Stomach (tissue), 4 donors: ENCODE measurements at regions not wholly inside any gene's neighbourhood (a gene's known extent, or its start where the extent isn't known, plus 50 kb on each side); places are given as distances from the start of the nearest gene placed in this dataset.

ENCODE experiments used
- CTCF ChIP-seq, 7 experiments: fragments of 450-650 bp in 4 of 7; fragments of 200-600 bp in 3 of 7; sonication (generic) in 3 of 7; IDR thresholded peaks; one replicate each; pipeline ENCODE4 v1.5.1; 2016 to 2019; ENCODE audit warnings: antibody characterized with exemption in 7 of 7, control low read depth in 2 of 7, mild to moderate bottlenecking in 1 of 7
- EP300 ChIP-seq: sonication (generic); formaldehyde crosslinking; IDR thresholded peaks from one replicate; pipeline ENCODE4 v1.6.1; 2017; ENCODE audit warnings: antibody characterized with exemption
- POLR2A ChIP-seq, 4 donors: fragments of 450-650 bp; IDR thresholded peaks; one replicate each; pipeline ENCODE4 v1.6.1; 2016; ENCODE audit warnings: antibody characterized with exemption in 4 of 4, control low read depth in 2 of 4, mild to moderate bottlenecking in 1 of 4, moderate library complexity in 1 of 4
- POLR2AphosphoS5 ChIP-seq, 3 donors: sonication (generic); formaldehyde crosslinking; IDR thresholded peaks; one replicate each; pipeline ENCODE4 v1.6.1; 2016; ENCODE audit warnings: antibody characterized with exemption in 3 of 3

GRCh38 chr3:105013657-105014056, 353.1 kb upstream of the ALCAM start:
- TF ChIP-seq CTCF (IDR thresholded peaks at IDR 0.05) (no peak), POLR2A (IDR thresholded peaks at IDR 0.05) (no peak), EP300 (no peak), POLR2AphosphoS5 (IDR thresholded peaks at IDR 0.05) (no peak)
